Astrocyte of the cerebellum (primary cell): ENCODE measurements at regions not wholly inside any gene's neighbourhood (a gene's known extent, or its start where the extent isn't known, plus 50 kb on each side); places are given as distances from the start of the nearest gene placed in this dataset.

ENCODE experiments used
- DNase-seq: peaks from one replicate; pipeline ENCODE4 v3.0.0-alpha.2; 2011; ENCODE audit warnings: low read depth
- H3K4me3 ChIP-seq: 2 replicates; pipeline ENCODE4 v1.5.1; 2011; ENCODE audit warnings: mild to moderate bottlenecking, low read depth, low read length, moderate library complexity
- in situ Hi-C: cut with HindIII; loops from 2 replicates; pipeline ENCODE4 v1.10.0; 2017; ENCODE audit warnings: low sequenced_read_pairs
- TF ChIP-seq, protein P1 (sequence below): IDR thresholded peaks from 2 replicates; pipeline ENCODE4 v1.5.1; 2012; ENCODE audit warnings: low read length, low read depth, moderate library complexity, mild to moderate bottlenecking; ENCODE audit errors: missing control alignments

DNA sequence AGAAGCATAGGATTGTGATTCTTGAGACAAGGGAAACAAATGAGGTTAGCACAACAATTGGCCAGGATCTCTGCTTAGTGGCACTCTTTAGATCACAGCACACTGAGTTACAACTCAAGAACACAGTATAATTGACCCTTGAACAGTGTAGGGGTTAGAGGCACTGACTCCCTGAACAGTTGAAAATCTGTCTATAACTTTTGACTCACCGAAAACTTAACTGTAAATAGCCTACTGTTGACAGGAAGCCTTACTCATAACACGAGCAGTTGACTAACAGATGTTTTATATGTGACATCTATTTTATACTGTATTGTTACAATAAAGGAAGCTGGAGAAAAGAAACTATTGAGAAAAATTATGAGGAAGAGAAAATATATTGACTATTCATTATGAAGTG is 296.1 kb downstream of the RERGL start:
- H3K4me3 ChIP-seq: no peak overlapping the region
- no peak for DNase-seq
- TF ChIP-seq, protein P1, sequence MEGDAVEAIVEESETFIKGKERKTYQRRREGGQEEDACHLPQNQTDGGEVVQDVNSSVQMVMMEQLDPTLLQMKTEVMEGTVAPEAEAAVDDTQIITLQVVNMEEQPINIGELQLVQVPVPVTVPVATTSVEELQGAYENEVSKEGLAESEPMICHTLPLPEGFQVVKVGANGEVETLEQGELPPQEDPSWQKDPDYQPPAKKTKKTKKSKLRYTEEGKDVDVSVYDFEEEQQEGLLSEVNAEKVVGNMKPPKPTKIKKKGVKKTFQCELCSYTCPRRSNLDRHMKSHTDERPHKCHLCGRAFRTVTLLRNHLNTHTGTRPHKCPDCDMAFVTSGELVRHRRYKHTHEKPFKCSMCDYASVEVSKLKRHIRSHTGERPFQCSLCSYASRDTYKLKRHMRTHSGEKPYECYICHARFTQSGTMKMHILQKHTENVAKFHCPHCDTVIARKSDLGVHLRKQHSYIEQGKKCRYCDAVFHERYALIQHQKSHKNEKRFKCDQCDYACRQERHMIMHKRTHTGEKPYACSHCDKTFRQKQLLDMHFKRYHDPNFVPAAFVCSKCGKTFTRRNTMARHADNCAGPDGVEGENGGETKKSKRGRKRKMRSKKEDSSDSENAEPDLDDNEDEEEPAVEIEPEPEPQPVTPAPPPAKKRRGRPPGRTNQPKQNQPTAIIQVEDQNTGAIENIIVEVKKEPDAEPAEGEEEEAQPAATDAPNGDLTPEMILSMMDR: no peak
- in situ Hi-C loops: no loop called here

DNA sequence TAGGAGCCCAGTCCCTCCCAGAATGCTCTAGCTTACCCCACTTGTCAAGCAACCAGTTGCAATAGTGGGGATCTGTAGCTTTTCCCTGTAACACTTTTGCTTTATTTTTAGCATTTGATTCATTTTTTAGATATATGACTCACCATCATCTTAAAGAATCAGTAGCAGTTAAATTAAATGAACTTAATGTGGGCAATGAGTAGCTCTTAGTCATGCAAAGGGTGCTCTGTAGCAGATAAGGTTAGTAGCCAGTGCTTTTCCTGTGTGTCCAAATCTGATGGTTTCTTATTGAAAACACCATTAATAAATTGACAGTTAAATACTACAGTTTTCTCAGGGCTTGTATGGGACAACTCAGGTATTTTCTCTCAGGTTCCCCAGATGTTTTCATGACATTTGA is 311.8 kb downstream of the RERGL start:
- in situ Hi-C loops: no loop called here
- TF ChIP-seq, protein P1: no peak
- no peak overlapping the region for H3K4me3 ChIP-seq
- no peak for DNase-seq

DNA sequence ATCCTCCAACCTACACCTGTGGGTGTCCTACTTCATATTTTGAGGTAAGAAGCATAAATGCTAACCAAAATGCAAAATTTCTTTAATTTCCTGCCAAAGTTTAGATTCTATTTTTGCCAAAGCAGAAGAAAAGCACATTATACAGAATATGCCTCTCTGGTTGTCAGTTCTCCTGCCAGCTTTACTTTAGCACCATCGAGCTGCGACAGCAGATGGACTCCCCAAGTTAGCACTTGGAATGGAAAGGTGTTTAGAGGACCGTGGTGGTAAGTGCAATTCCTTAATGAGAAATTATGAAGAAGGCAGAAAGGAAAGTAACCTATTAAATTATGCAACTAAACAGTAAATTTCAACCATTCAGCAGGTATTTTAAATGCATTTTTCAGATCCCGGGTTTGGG is 326.6 kb downstream of the RERGL start:
- in situ Hi-C loops: no loop called here
- no peak for DNase-seq
- TF ChIP-seq, protein P1: no peak
- no peak overlapping the region for H3K4me3 ChIP-seq

DNA sequence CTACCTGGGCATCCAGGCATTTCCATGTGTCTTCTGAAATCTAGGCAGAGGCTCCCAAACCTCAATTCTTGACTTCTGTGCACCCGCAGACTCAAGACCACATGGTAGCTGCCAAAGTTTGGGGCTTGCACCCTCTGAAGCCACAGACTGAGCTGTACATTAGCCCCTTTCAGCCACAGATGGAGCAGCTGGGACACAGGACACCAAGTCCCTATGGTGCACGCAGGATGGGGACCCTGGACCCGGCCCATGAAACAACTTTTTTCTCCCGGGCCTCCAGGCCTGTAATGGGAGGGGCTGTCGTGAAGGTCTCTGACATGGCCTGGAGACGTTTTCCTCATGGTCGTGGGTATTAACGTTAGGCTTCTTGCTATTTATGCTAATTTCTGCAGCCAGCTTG is 330.0 kb downstream of the RERGL start:
- no peak for DNase-seq
- H3K4me3 ChIP-seq: no peak overlapping the region
- TF ChIP-seq, protein P1: no peak
- in situ Hi-C loops: no loop called here
